H1 (cell line): ENCODE measurements at regions not wholly inside any gene's neighbourhood (a gene's known extent, or its start where the extent isn't known, plus 50 kb on each side); places are given as distances from the start of the nearest gene placed in this dataset.

ENCODE experiments used
- CTCF ChIA-PET: fragments of 300-600 bp; sonication (Branson Sonifier 250); formaldehyde crosslinking; loops from one replicate; lab custom pipeline; 2021; ENCODE audit not compliant: partially characterized antibody; lab: Charles Lee
- POLR2A ChIA-PET: fragments of 300-600 bp; sonication (Branson Sonifier 250); formaldehyde crosslinking; loops from one replicate; lab custom pipeline; 2021; ENCODE audit warnings: inconsistent platforms; ENCODE audit not compliant: partially characterized antibody; lab: Charles Lee
- DNase-seq, 2 experiments: peaks; one replicate each; pipeline versions ENCODE4 v3.0.0 to v3.0.0-alpha.2; 2010 to 2022; ENCODE audit warnings: low spot score in 2 of 2, low read depth in 1 of 2, mixed read lengths in 1 of 2
- FAIRE-seq: peaks from 2 replicates; lab custom pipeline; 2011; peaks lifted over from hg19 to GRCh38; lab: Jason Lieb, UNC
- H2AFZ ChIP-seq: 2 replicates; pipeline ENCODE4 v1.8.1; 2012; ENCODE audit warnings: low read length, inconsistent platforms
- H2AK5ac ChIP-seq: 2 replicates; pipeline ENCODE4 v1.6.1; 2013; ENCODE audit warnings: low read depth, low read length
- H2BK120ac ChIP-seq: replicated peaks from 2 replicates; pipeline ENCODE3; 2013; ENCODE audit warnings: low read depth, low read length, inconsistent platforms
- H2BK12ac ChIP-seq: 2 replicates; pipeline ENCODE4 v1.6.1; 2013; ENCODE audit warnings: low read depth, low read length
- H2BK15ac ChIP-seq: 2 replicates; pipeline ENCODE4 v1.6.1; 2013; ENCODE audit warnings: low read length
- H2BK20ac ChIP-seq: 2 replicates; pipeline ENCODE4 v1.6.1; 2013; ENCODE audit warnings: low read length
- H2BK5ac ChIP-seq: 2 replicates; pipeline ENCODE4 v1.6.1; 2013; ENCODE audit warnings: low read depth, low read length
- H3K14ac ChIP-seq: 2 replicates; pipeline ENCODE4 v1.6.1; 2013; ENCODE audit warnings: inconsistent platforms; ENCODE audit not compliant: insufficient read length
- H3K18ac ChIP-seq: 2 replicates; pipeline ENCODE4 v1.6.1; 2013; ENCODE audit warnings: low read length; ENCODE audit errors: extremely low read depth
- H3K23ac ChIP-seq: 2 replicates; pipeline ENCODE4 v1.6.1; 2013; ENCODE audit warnings: inconsistent platforms; ENCODE audit not compliant: insufficient read length
- H3K23me2 ChIP-seq: 2 replicates; pipeline ENCODE4 v1.6.1; 2013; ENCODE audit warnings: low read depth, low read length
- H3K27ac ChIP-seq: 2 replicates; pipeline ENCODE4 v1.6.1; 2011; ENCODE audit warnings: low read depth, low read length, inconsistent platforms
- H3K27me3 ChIP-seq, 4 experiments: replicated peaks in 1 of 4; 1 replicate in 1 of 4; 2 replicates in 3 of 4; pipeline versions ENCODE4 v1.6.1 to v1.8.1; 2011 to 2013; ENCODE audit warnings: low read length in 3 of 4, mild to moderate bottlenecking in 3 of 4, inconsistent platforms in 2 of 4, mixed read lengths in 2 of 4, moderate library complexity in 1 of 4; ENCODE audit not compliant: control insufficient read depth in 3 of 4, insufficient read depth in 3 of 4; ENCODE audit errors: extremely low read depth in 1 of 4
- H3K36me3 ChIP-seq, 4 experiments: 2 replicates each; pipeline versions ENCODE4 v1.6.1 to v1.8.1; 2011 to 2013; ENCODE audit warnings: mild to moderate bottlenecking in 4 of 4, low read length in 3 of 4, moderate library complexity in 2 of 4, control low read depth in 1 of 4, inconsistent platforms in 1 of 4; ENCODE audit not compliant: insufficient read depth in 4 of 4, control insufficient read depth in 2 of 4
- H3K4ac ChIP-seq: replicated peaks from 2 replicates; pipeline ENCODE3; 2013; ENCODE audit warnings: low read length, low read depth, mixed read lengths, inconsistent platforms; ENCODE audit not compliant: insufficient read length
- H3K4me1 ChIP-seq, 4 experiments: replicated peaks in 1 of 4; 1 replicate in 1 of 4; 2 replicates in 3 of 4; pipeline versions ENCODE4 v1.6.1 to v1.8.1; 2011 to 2013; ENCODE audit warnings: low read length in 3 of 4, inconsistent platforms in 2 of 4, mixed read lengths in 1 of 4; ENCODE audit not compliant: insufficient read depth in 4 of 4, control insufficient read depth in 3 of 4
- H3K4me2 ChIP-seq, 2 experiments: 2 replicates each; pipeline versions ENCODE4 v1.6.1 to v1.8.1; 2011 to 2013; ENCODE audit warnings: low read depth in 2 of 2, low read length in 2 of 2, control low read depth in 1 of 2, inconsistent platforms in 1 of 2, mild to moderate bottlenecking in 1 of 2; ENCODE audit not compliant: insufficient read depth in 1 of 2
- H3K4me3 ChIP-seq, 4 experiments: fragments of 200-600, 300-600 bp in 1 of 4; sonication (generic), shearing (Covaris generic), sonication (Bioruptor Twin) in 1 of 4; 2 replicates each; pipeline versions ENCODE4 v1.5.1 to v1.8.1; 2011 to 2016; ENCODE audit warnings: low read length in 4 of 4, low read depth in 3 of 4, control low read depth in 2 of 4, inconsistent platforms in 2 of 4, mild to moderate bottlenecking in 2 of 4, mixed read lengths in 1 of 4, moderate library complexity in 1 of 4; ENCODE audit not compliant: insufficient read depth in 2 of 4; ENCODE audit errors: extremely low read depth in 1 of 4
- H3K56ac ChIP-seq: replicated peaks from 2 replicates; pipeline ENCODE3; 2013; ENCODE audit warnings: low read depth, mild to moderate bottlenecking, mixed read lengths, low read length, inconsistent platforms; ENCODE audit not compliant: insufficient read length
- H3K79me1 ChIP-seq: 2 replicates; pipeline ENCODE4 v1.6.1; 2013; ENCODE audit warnings: low read depth, low read length, control low read depth
- H3K79me2 ChIP-seq, 2 experiments: 2 replicates each; pipeline versions ENCODE4 v1.6.1 to v1.8.1; 2012 to 2013; ENCODE audit warnings: low read length in 2 of 2, mild to moderate bottlenecking in 2 of 2, inconsistent platforms in 1 of 2; ENCODE audit not compliant: insufficient read depth in 2 of 2, control insufficient read depth in 1 of 2
- H3K9ac ChIP-seq, 4 experiments: replicated peaks in 1 of 4; 1 replicate in 1 of 4; 2 replicates in 3 of 4; pipeline versions ENCODE4 v1.6.1 to v1.8.1; 2011 to 2013; ENCODE audit warnings: low read depth in 3 of 4, low read length in 3 of 4, control low read depth in 2 of 4, mild to moderate bottlenecking in 2 of 4, moderate library complexity in 2 of 4, inconsistent platforms in 1 of 4; ENCODE audit errors: extremely low read depth in 1 of 4
- H3K9me3 ChIP-seq, 2 experiments: 2 replicates each; pipeline versions ENCODE4 v1.6.1 to v1.8.1; 2012 to 2013; ENCODE audit warnings: mild to moderate bottlenecking in 2 of 2, moderate library complexity in 2 of 2, control low read depth in 1 of 2, inconsistent platforms in 1 of 2, low read depth in 1 of 2, low read length in 1 of 2, mixed read lengths in 1 of 2; ENCODE audit not compliant: insufficient read depth in 2 of 2
- H4K20me1 ChIP-seq, 2 experiments: replicated peaks in 1 of 2; 2 replicates each; pipeline versions ENCODE3 to v1.8.1; 2011 to 2013; ENCODE audit warnings: inconsistent platforms in 2 of 2, low read length in 2 of 2, mild to moderate bottlenecking in 1 of 2; ENCODE audit not compliant: insufficient read depth in 2 of 2, control insufficient read depth in 1 of 2
- H4K5ac ChIP-seq: 2 replicates; pipeline ENCODE4 v1.6.1; 2013; ENCODE audit warnings: low read length, low read depth, mixed read lengths, inconsistent platforms; ENCODE audit not compliant: insufficient read length
- H4K8ac ChIP-seq: 2 replicates; pipeline ENCODE4 v1.8.0; 2013; ENCODE audit warnings: mild to moderate bottlenecking, moderate library complexity, low read length, inconsistent platforms; ENCODE audit not compliant: insufficient read depth; ENCODE audit errors: extremely low read depth
- H4K91ac ChIP-seq: replicated peaks from 2 replicates; pipeline ENCODE3; 2013; ENCODE audit warnings: low read length, mixed read lengths, inconsistent platforms; ENCODE audit not compliant: insufficient read length
- CHD1 ChIP-seq: IDR thresholded peaks from 2 replicates; pipeline ENCODE4 v1.6.1; 2012; ENCODE audit warnings: low read depth, low read length, improper control_type of control experiment
- CTCF ChIP-seq, 3 experiments: IDR thresholded peaks; 1 replicate in 2 of 3; 2 replicates in 1 of 3; pipeline versions ENCODE4 v1.5.1 to v1.6.1; 2011; ENCODE audit warnings: low read length in 3 of 3, mild to moderate bottlenecking in 3 of 3, inconsistent platforms in 2 of 3, low read depth in 1 of 3, moderate library complexity in 1 of 3; ENCODE audit not compliant: insufficient read depth in 1 of 3; ENCODE audit errors: control extremely low read depth in 1 of 3
- SIX5 ChIP-seq: IDR thresholded peaks from 2 replicates; pipeline ENCODE4 v1.6.1; 2011; ENCODE audit warnings: mild to moderate bottlenecking, low read depth, low read length
- WGBS, 2 experiments: shearing (Covaris generic) in 1 of 2; methylation state at CpG; one replicate each; pipeline versions ENCODE4 v1.1.6 to v1.1.7; 2013 to 2015; ENCODE audit warnings: low lambda C conversion rate in 2 of 2, mixed read lengths in 2 of 2, inconsistent platforms in 1 of 2, low coverage in 1 of 2, missing lambda C conversion rate in 1 of 2; ENCODE audit not compliant: insufficient replicate concordance in 2 of 2, insufficient coverage in 1 of 2, insufficient read length in 1 of 2; ENCODE audit errors: extremely low coverage in 1 of 2, missing lambda C conversion rate in 1 of 2; 5-methylcytosine and 5-hydroxymethylcytosine counted together

DNA sequence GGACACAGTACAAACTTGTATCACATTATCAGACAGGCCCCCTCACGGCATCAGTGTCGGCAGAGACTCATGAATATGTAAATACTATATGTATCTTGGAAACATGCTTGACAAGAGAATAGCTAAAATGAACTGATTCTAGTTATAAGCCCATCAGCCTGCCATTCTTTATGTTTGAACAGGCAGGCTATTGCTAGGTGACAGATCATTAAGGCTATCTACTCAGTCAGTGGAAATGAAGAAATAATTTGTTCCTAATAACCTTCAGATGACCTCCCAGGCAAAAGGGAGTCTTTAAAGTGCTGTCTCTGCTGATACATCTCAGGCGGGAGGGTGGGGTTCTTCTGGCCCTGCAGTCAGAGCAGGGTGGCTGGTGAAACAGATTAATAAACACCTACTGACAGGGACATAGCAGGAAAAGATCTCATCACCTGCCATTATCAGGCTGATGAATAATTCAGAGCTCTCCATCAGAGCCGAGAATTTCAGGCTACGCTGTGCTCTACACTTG is 394.2 kb downstream of the RASEF start:
- H3K4me3 ChIP-seq: no peak overlapping the region
- TF ChIP-seq CTCF (IDR thresholded peaks at IDR 0.05; ENCODE audit: control extremely low read depth in 1 of 3, insufficient read depth in 1 of 3, low read depth in 1 of 3, low read length in 3 of 3) (no peak), CHD1 (no peak), SIX5 (no peak)
- TF ChIP-seq, all 59 proteins: peak for 0
- Histone ChIP-seq H3K9me3 (no peaks in the 10 kb centered on the region), H3K79me2 (no peaks in the 10 kb centered on the region), H2AFZ (no peak overlapping the region), H3K18ac (no peak overlapping the region), H4K91ac (no peak overlapping the region), H3K79me1 (no peaks in the 10 kb centered on the region), H3K27ac (no peak overlapping the region), H4K20me1 (no peaks in the 10 kb centered on the region), H2BK5ac (no peak overlapping the region), H4K5ac (no peak overlapping the region), H2BK12ac (no peak overlapping the region), H3K9ac (no peak overlapping the region), H2BK15ac (no peak overlapping the region), H3K14ac (no peak overlapping the region), H2BK20ac (no peak overlapping the region), H3K4me1 (no peaks in the 10 kb centered on the region), H3K27me3 (no peaks in the 10 kb centered on the region), H3K23me2 (no peaks in the 10 kb centered on the region), H3K4me2 (no peak overlapping the region), H4K8ac (no peak overlapping the region), H3K23ac (no peak overlapping the region), H3K56ac (no peak overlapping the region), H2AK5ac (no peak overlapping the region), H3K36me3 (no peaks in the 10 kb centered on the region), H3K4ac (no peak overlapping the region), H2BK120ac (no peak overlapping the region)
- DNase-seq (no peak), FAIRE-seq (no peak)
- CTCF ChIA-PET: no interaction called here
- WGBS, 2 experiments: 93% methylated on average over 5 of the region's 5 CpGs; no CpG with 5 or more reads in 1 of the 2 experiments
- POLR2A ChIA-PET: no interaction called here
